ENCODE measurements at regions not wholly inside any gene's neighbourhood (a gene's known extent, or its start where the extent isn't known, plus 50 kb on each side); places are given as distances from the start of the nearest gene placed in this dataset.

- Histone ChIP-seq H4K20me1 (ENCODE audit: insufficient read depth, low read length) (no peaks in the 10 kb centered on the region), H3K79me2 (ENCODE audit: insufficient read depth, low read length) (no peaks in the 10 kb centered on the region), H3K27ac (ENCODE audit: low read depth, low read length, poor library complexity, severe bottlenecking) (no peak overlapping the region), H3K9ac (ENCODE audit: low read length) (no peak overlapping the region), H2AFZ (ENCODE audit: low read length) (no peak overlapping the region), H3K27me3 (ENCODE audit: insufficient read depth, low read length) (no peaks in the 10 kb centered on the region), H3K4me1 (ENCODE audit: insufficient read depth, low read length, severe bottlenecking) (no peaks in the 10 kb centered on the region), H3F3A (ENCODE audit: insufficient read depth, low read length) (no peaks in the 10 kb centered on the region), H3K4me3 (ENCODE audit: low read depth, low read length, poor library complexity, severe bottlenecking) (no peak overlapping the region), H3K4me2 (ENCODE audit: low read length) (no peak overlapping the region), H3K9me3 (ENCODE audit: low read length) (no peaks in the 10 kb centered on the region), H3K36me3 (ENCODE audit: insufficient read depth, low read length) (no peaks in the 10 kb centered on the region), H3K9me2 (ENCODE audit: low read depth, low read length) (no peaks in the 10 kb centered on the region)
- TF ChIP-seq EZH2 (IDR thresholded peaks at IDR 0.05; ENCODE audit: borderline replicate concordance, low read length) (no peak), CTCF (IDR thresholded peaks at IDR 0.05; ENCODE audit: low read length) (no peak)
Measured at GRCh38 chr4:30854531-30854930, 134.4 kb downstream of the PCDH7 start.

GRCh38 chr4:30855232-30855631 is 135.1 kb downstream of the PCDH7 start:
- no peaks in the 10 kb centered on the region for H3K27me3 ChIP-seq (ENCODE audit: insufficient read depth, low read length)
- H3K9ac ChIP-seq (ENCODE audit: low read length): no peak overlapping the region
- H3K4me1 ChIP-seq (ENCODE audit: insufficient read depth, low read length, severe bottlenecking): no peaks in the 10 kb centered on the region
- no peaks in the 10 kb centered on the region for H3K79me2 ChIP-seq (ENCODE audit: insufficient read depth, low read length)
- no peak overlapping the region for H3K4me3 ChIP-seq (ENCODE audit: low read depth, low read length, poor library complexity, severe bottlenecking)
- no peak overlapping the region for H3K27ac ChIP-seq (ENCODE audit: low read depth, low read length, poor library complexity, severe bottlenecking)
- no peaks in the 10 kb centered on the region for H4K20me1 ChIP-seq (ENCODE audit: insufficient read depth, low read length)
- no peaks in the 10 kb centered on the region for H3K9me3 ChIP-seq (ENCODE audit: low read length)
- TF ChIP-seq EZH2 (IDR thresholded peaks at IDR 0.05; ENCODE audit: borderline replicate concordance, low read length) (no peak), CTCF (IDR thresholded peaks at IDR 0.05; ENCODE audit: low read length) (no peak)
- no peaks in the 10 kb centered on the region for H3K36me3 ChIP-seq (ENCODE audit: insufficient read depth, low read length)
- H3F3A ChIP-seq (ENCODE audit: insufficient read depth, low read length): no peaks in the 10 kb centered on the region
- no peaks in the 10 kb centered on the region for H3K9me2 ChIP-seq (ENCODE audit: low read depth, low read length)
- H2AFZ ChIP-seq (ENCODE audit: low read length): no peak overlapping the region
- H3K4me2 ChIP-seq (ENCODE audit: low read length): no peak overlapping the region

- no peaks in the 10 kb centered on the region for H3K27me3 ChIP-seq (ENCODE audit: insufficient read depth, low read length)
- H2AFZ ChIP-seq (ENCODE audit: low read length): no peak overlapping the region
- no peak overlapping the region for H3K9ac ChIP-seq (ENCODE audit: low read length)
- no peaks in the 10 kb centered on the region for H3K9me2 ChIP-seq (ENCODE audit: low read depth, low read length)
- no peaks in the 10 kb centered on the region for H3K9me3 ChIP-seq (ENCODE audit: low read length)
- H3K4me3 ChIP-seq (ENCODE audit: low read depth, low read length, poor library complexity, severe bottlenecking): no peak overlapping the region
- no peak for TF ChIP-seq EZH2 (IDR thresholded peaks at IDR 0.05; ENCODE audit: borderline replicate concordance, low read length)
- no peak for TF ChIP-seq CTCF (IDR thresholded peaks at IDR 0.05; ENCODE audit: low read length)
- no peaks in the 10 kb centered on the region for H3F3A ChIP-seq (ENCODE audit: insufficient read depth, low read length)
- H3K36me3 ChIP-seq (ENCODE audit: insufficient read depth, low read length): no peaks in the 10 kb centered on the region
- H3K79me2 ChIP-seq (ENCODE audit: insufficient read depth, low read length): no peaks in the 10 kb centered on the region
- no peak overlapping the region for H3K27ac ChIP-seq (ENCODE audit: low read depth, low read length, poor library complexity, severe bottlenecking)
- no peak overlapping the region for H3K4me2 ChIP-seq (ENCODE audit: low read length)
- H4K20me1 ChIP-seq (ENCODE audit: insufficient read depth, low read length): no peaks in the 10 kb centered on the region
- no peaks in the 10 kb centered on the region for H3K4me1 ChIP-seq (ENCODE audit: insufficient read depth, low read length, severe bottlenecking)
Measured at GRCh38 chr4:30856795-30857564, 136.8 kb downstream of the PCDH7 start.

Measured in OCI-LY1 (cell line).